ENCODE measurements at regions not wholly inside any gene's neighbourhood (a gene's known extent, or its start where the extent isn't known, plus 50 kb on each side); places are given as distances from the start of the nearest gene placed in this dataset.

- no peak overlapping the region for H3K4me3 Mint-ChIP-seq
- H3K9me3 Mint-ChIP-seq: no peaks in the 10 kb centered on the region
- H3K27me3 Mint-ChIP-seq (ENCODE audit: low read depth): no peaks in the 10 kb centered on the region
- H3K36me3 Mint-ChIP-seq (ENCODE audit: low read depth): no peaks in the 10 kb centered on the region
- no peak for TF ChIP-seq CTCF (conservative IDR thresholded peaks at IDR 0.05)
- no peak for DNase-seq (ENCODE audit: low read depth, low spot score)
- H3K4me1 Mint-ChIP-seq: peaks cover 9% of the 10 kb centered on the region
- no peak overlapping the region for H3K27ac Mint-ChIP-seq (ENCODE audit: unreplicated experiment)
These were observed 331.1 kb downstream of the WDR11 start for GRCh38 chr10:121182219-121182618.

- Mint-ChIP-seq H3K4me1 (peaks cover 15% of the 10 kb centered on the region), H3K27ac (ENCODE audit: unreplicated experiment) (no peak overlapping the region), H3K9me3 (no peaks in the 10 kb centered on the region), H3K36me3 (ENCODE audit: low read depth) (no peaks in the 10 kb centered on the region), H3K4me3 (no peak overlapping the region), H3K27me3 (ENCODE audit: low read depth) (no peaks in the 10 kb centered on the region)
- no peak for DNase-seq (ENCODE audit: low read depth, low spot score)
- no peak for TF ChIP-seq CTCF (conservative IDR thresholded peaks at IDR 0.05)
These were observed 332.1 kb downstream of the WDR11 start for GRCh38 chr10:121183236-121183635.

GRCh38 chr10:121183707-121184106, 332.5 kb downstream of the WDR11 start:
- no peaks in the 10 kb centered on the region for H3K9me3 Mint-ChIP-seq
- no peak overlapping the region for H3K27ac Mint-ChIP-seq (ENCODE audit: unreplicated experiment)
- H3K27me3 Mint-ChIP-seq (ENCODE audit: low read depth): no peaks in the 10 kb centered on the region
- H3K4me1 Mint-ChIP-seq: peaks cover 20% of the 10 kb centered on the region
- no peak overlapping the region for H3K4me3 Mint-ChIP-seq
- TF ChIP-seq CTCF (conservative IDR thresholded peaks at IDR 0.05): no peak
- DNase-seq (ENCODE audit: low read depth, low spot score): no peak
- H3K36me3 Mint-ChIP-seq (ENCODE audit: low read depth): no peaks in the 10 kb centered on the region

GRCh38 chr10:121185816-121186455, 334.8 kb downstream of the WDR11 start:
- Mint-ChIP-seq H3K36me3 (ENCODE audit: low read depth) (no peaks in the 10 kb centered on the region), H3K4me1 (peaks cover 22% of the 10 kb centered on the region), H3K9me3 (no peaks in the 10 kb centered on the region), H3K4me3 (no peak overlapping the region), H3K27ac (ENCODE audit: unreplicated experiment) (no peak overlapping the region), H3K27me3 (ENCODE audit: low read depth) (no peaks in the 10 kb centered on the region)
- no peak for TF ChIP-seq CTCF (conservative IDR thresholded peaks at IDR 0.05)
- DNase-seq (ENCODE audit: low read depth, low spot score): no peak

GRCh38 chr10:121187391-121187790, 336.2 kb downstream of the WDR11 start:
- H3K27ac Mint-ChIP-seq (ENCODE audit: unreplicated experiment): no peak overlapping the region

More at GRCh38 chr10:121187391-121187790, 336.2 kb downstream of the WDR11 start:
- no peak overlapping the region for H3K4me3 Mint-ChIP-seq
- H3K36me3 Mint-ChIP-seq (ENCODE audit: low read depth): no peaks in the 10 kb centered on the region
- peaks cover 22% of the 10 kb centered on the region for H3K4me1 Mint-ChIP-seq
- no peaks in the 10 kb centered on the region for H3K27me3 Mint-ChIP-seq (ENCODE audit: low read depth)
- no peak for TF ChIP-seq CTCF (conservative IDR thresholded peaks at IDR 0.05)
- H3K9me3 Mint-ChIP-seq: no peaks in the 10 kb centered on the region
- DNase-seq (ENCODE audit: low read depth, low spot score): no peak
